C4-2B (cell line): ENCODE measurements at regions not wholly inside any gene's neighbourhood (a gene's known extent, or its start where the extent isn't known, plus 50 kb on each side); places are given as distances from the start of the nearest gene placed in this dataset.

Experiments
- CTCF ChIP-seq: fragments of 450-650 bp; conservative IDR thresholded peaks from 2 replicates; pipeline ENCODE4 v1.5.1; 2017; ENCODE audit warnings: mild to moderate bottlenecking
- ZFX ChIP-seq: fragments of 450-650 bp; IDR thresholded peaks from 2 replicates; pipeline ENCODE4 v1.6.1; 2017

DNA sequence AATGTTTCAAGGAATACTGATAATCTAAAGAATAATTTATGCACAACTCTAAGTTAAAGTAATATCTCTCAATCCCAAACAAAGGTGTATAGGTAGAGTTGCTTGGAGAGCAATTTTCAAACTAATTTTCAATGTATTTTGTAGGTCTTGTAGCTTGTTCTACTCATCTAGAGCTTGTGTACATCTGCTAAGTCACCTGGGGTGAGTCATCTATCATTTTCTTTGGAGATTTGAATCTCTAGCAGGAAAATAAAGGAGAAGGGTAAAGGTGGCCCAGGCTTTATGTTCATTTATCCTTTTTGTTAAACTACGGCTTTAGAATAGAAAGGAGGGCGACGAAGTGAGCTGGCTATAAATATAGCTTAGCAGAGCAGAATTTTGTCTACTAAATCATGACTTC is 76.8 kb upstream of the THUMPD2 start:
- TF ChIP-seq CTCF (no peak), ZFX (no peak)
